ENCODE measurements at regions not wholly inside any gene's neighbourhood (a gene's known extent, or its start where the extent isn't known, plus 50 kb on each side); places are given as distances from the start of the nearest gene placed in this dataset.

- Histone ChIP-seq H3K36me3 (ENCODE audit: control insufficient read depth in 2 of 2, insufficient read depth in 1 of 2, low read length in 2 of 2) (no peaks in the 10 kb centered on the region), H3K27ac (ENCODE audit: extremely low read depth, low read depth, low read length) (no peak overlapping the region), H3K4me1 (ENCODE audit: control insufficient read depth, insufficient read depth, low read length) (no peaks in the 10 kb centered on the region), H3K4me3 (ENCODE audit: low read depth, low read length) (no peak overlapping the region), H3K9me3 (ENCODE audit: control insufficient read depth, insufficient read depth, low read depth, low read length) (no peaks in the 10 kb centered on the region)
- ChIA-PET CTCF (interaction anchor here (0.6 kb wide), 1 partner anchor 954 kb away, joined by 3 read pairs; no protein-coding TSS in a partner anchor), POLR2A (no interaction called here)
- TF ChIP-seq ZNF426 (tag by site-specific recombination; IDR thresholded peaks at IDR 0.05): no peak
- no peak for TF ChIP-seq ZBTB6 (tag by site-specific recombination; IDR thresholded peaks at IDR 0.05)
- no peak for TF ChIP-seq ZNF544 (tag by site-specific recombination; IDR thresholded peaks at IDR 0.05)
- TF ChIP-seq ZNF777 (tag by site-specific recombination; IDR thresholded peaks at IDR 0.05; ENCODE audit: borderline replicate concordance): no peak
- TF ChIP-seq ZNF791 (tag by site-specific recombination; IDR thresholded peaks at IDR 0.05): no peak
- TF ChIP-seq ZNF843 (tag by site-specific recombination; IDR thresholded peaks at IDR 0.05): no peak
- no peak for TF ChIP-seq ZNF155 (tag by site-specific recombination; IDR thresholded peaks at IDR 0.05)
- no peak for TF ChIP-seq ZNF341 (tag by site-specific recombination; IDR thresholded peaks at IDR 0.05; ENCODE audit: low read depth)
- TF ChIP-seq ZNF692 (tag by site-specific recombination; IDR thresholded peaks at IDR 0.05): no peak
- no peak for TF ChIP-seq ZBTB21 (tag by site-specific recombination; IDR thresholded peaks at IDR 0.05)
- TF ChIP-seq ZIC2 (tag by site-specific recombination; IDR thresholded peaks at IDR 0.05): no peak
- TF ChIP-seq KLF8 (tag by site-specific recombination; IDR thresholded peaks at IDR 0.05): no peak
- no peak for TF ChIP-seq INSM2 (tag by site-specific recombination; IDR thresholded peaks at IDR 0.05)
- no peak for TF ChIP-seq ZNF785 (tag by site-specific recombination; IDR thresholded peaks at IDR 0.05)
- no peak for TF ChIP-seq WT1 (tag by site-specific recombination; IDR thresholded peaks at IDR 0.05)
- TF ChIP-seq ZNF10 (tag by site-specific recombination; IDR thresholded peaks at IDR 0.05): no peak
- TF ChIP-seq ZNF416 (tag by site-specific recombination; IDR thresholded peaks at IDR 0.05): no peak
- TF ChIP-seq ZSCAN30 (tag by site-specific recombination; IDR thresholded peaks at IDR 0.05): no peak
- no peak for TF ChIP-seq ZNF624 (tag by site-specific recombination; IDR thresholded peaks at IDR 0.05)
- no peak for TF ChIP-seq ZNF560 (tag by site-specific recombination; IDR thresholded peaks at IDR 0.05; ENCODE audit: borderline replicate concordance)
Measured at GRCh38 chr5:17817990-17818389, 183.7 kb downstream of the TAF11L14 start.

GRCh38 chr5:17819783-17820182 is 185.5 kb downstream of the TAF11L14 start:
- ChIA-PET POLR2A (no interaction called here), CTCF (no interaction called here)
- H3K9me3 ChIP-seq (ENCODE audit: control insufficient read depth, insufficient read depth, low read depth, low read length): no peaks in the 10 kb centered on the region
- H3K4me3 ChIP-seq (ENCODE audit: low read depth, low read length): no peak overlapping the region
- no peaks in the 10 kb centered on the region for H3K36me3 ChIP-seq (ENCODE audit: control insufficient read depth in 2 of 2, insufficient read depth in 1 of 2, low read length in 2 of 2)
- H3K4me1 ChIP-seq (ENCODE audit: control insufficient read depth, insufficient read depth, low read length): no peaks in the 10 kb centered on the region
- H3K27ac ChIP-seq (ENCODE audit: extremely low read depth, low read depth, low read length): no peak overlapping the region
- TF ChIP-seq ZNF433 (tag by site-specific recombination; IDR thresholded peaks at IDR 0.05; ENCODE audit: low read depth): no peak
- no peak for TF ChIP-seq ZNF366 (tag by site-specific recombination; conservative IDR thresholded peaks at IDR 0.05)
- no peak for TF ChIP-seq ZNF398 (tag by site-specific recombination; IDR thresholded peaks at IDR 0.05)
- no peak for TF ChIP-seq ZBTB44 (tag by site-specific recombination; IDR thresholded peaks at IDR 0.05)
- TF ChIP-seq PRDM4 (tag by site-specific recombination; IDR thresholded peaks at IDR 0.05): no peak
- TF ChIP-seq ZFHX2 (tag by site-specific recombination; conservative IDR thresholded peaks at IDR 0.05): no peak
- TF ChIP-seq ZNF571 (tag by site-specific recombination; IDR thresholded peaks at IDR 0.05): no peak

Data from HEK293 (cell line).